ENCODE measurements at regions not wholly inside any gene's neighbourhood (a gene's known extent, or its start where the extent isn't known, plus 50 kb on each side); places are given as distances from the start of the nearest gene placed in this dataset.

- H3K4me2 ChIP-seq = no peak overlapping the region
- H4K20me1 ChIP-seq (ENCODE audit: insufficient read depth) = no peaks in the 10 kb centered on the region
- TF ChIP-seq, protein P1, sequence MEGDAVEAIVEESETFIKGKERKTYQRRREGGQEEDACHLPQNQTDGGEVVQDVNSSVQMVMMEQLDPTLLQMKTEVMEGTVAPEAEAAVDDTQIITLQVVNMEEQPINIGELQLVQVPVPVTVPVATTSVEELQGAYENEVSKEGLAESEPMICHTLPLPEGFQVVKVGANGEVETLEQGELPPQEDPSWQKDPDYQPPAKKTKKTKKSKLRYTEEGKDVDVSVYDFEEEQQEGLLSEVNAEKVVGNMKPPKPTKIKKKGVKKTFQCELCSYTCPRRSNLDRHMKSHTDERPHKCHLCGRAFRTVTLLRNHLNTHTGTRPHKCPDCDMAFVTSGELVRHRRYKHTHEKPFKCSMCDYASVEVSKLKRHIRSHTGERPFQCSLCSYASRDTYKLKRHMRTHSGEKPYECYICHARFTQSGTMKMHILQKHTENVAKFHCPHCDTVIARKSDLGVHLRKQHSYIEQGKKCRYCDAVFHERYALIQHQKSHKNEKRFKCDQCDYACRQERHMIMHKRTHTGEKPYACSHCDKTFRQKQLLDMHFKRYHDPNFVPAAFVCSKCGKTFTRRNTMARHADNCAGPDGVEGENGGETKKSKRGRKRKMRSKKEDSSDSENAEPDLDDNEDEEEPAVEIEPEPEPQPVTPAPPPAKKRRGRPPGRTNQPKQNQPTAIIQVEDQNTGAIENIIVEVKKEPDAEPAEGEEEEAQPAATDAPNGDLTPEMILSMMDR (conservative IDR thresholded peaks at IDR 0.05; ENCODE audit: low read depth, low read length) = no peak
- H3K27ac ChIP-seq = no peak overlapping the region
- no peak overlapping the region for H3K9ac ChIP-seq
- no peaks in the 10 kb centered on the region for H3K79me2 ChIP-seq (ENCODE audit: insufficient read depth, low read depth)
- no peaks in the 10 kb centered on the region for H3K27me3 ChIP-seq (ENCODE audit: insufficient read depth, low read depth)
- no peaks in the 10 kb centered on the region for H3K36me3 ChIP-seq (ENCODE audit: insufficient read depth)
- no peak overlapping the region for H3K4me3 ChIP-seq (IDR thresholded peaks at IDR 0.05; ENCODE audit: insufficient read depth, low read depth, low read length)
- no peak overlapping the region for H2AFZ ChIP-seq (ENCODE audit: low read depth)
- no peaks in the 10 kb centered on the region for H3K4me1 ChIP-seq (ENCODE audit: low read depth, poor library complexity, severe bottlenecking)
These were observed 2039.9 kb upstream of the TENM3 start for GRCh38 chr4:180203349-180203748.

GRCh38 chr4:180205276-180205675 lies 2037.9 kb upstream of the TENM3 start:
- Histone ChIP-seq H3K27ac (no peak overlapping the region), H3K4me2 (no peak overlapping the region), H2AFZ (ENCODE audit: low read depth) (no peak overlapping the region), H3K79me2 (ENCODE audit: insufficient read depth, low read depth) (no peaks in the 10 kb centered on the region), H3K9ac (no peak overlapping the region), H4K20me1 (ENCODE audit: insufficient read depth) (no peaks in the 10 kb centered on the region), H3K4me3 (IDR thresholded peaks at IDR 0.05; ENCODE audit: insufficient read depth, low read depth, low read length) (no peak overlapping the region), H3K4me1 (ENCODE audit: low read depth, poor library complexity, severe bottlenecking) (no peaks in the 10 kb centered on the region), H3K36me3 (ENCODE audit: insufficient read depth) (no peaks in the 10 kb centered on the region), H3K27me3 (ENCODE audit: insufficient read depth, low read depth) (no peaks in the 10 kb centered on the region)
- TF ChIP-seq, protein P1 (conservative IDR thresholded peaks at IDR 0.05; ENCODE audit: low read depth, low read length) = no peak

- no peak overlapping the region for H2AFZ ChIP-seq (ENCODE audit: low read depth)
- no peak overlapping the region for H3K27ac ChIP-seq
- H4K20me1 ChIP-seq (ENCODE audit: insufficient read depth) = no peaks in the 10 kb centered on the region
- TF ChIP-seq, protein P1 (conservative IDR thresholded peaks at IDR 0.05; ENCODE audit: low read depth, low read length) = no peak
- H3K4me1 ChIP-seq (ENCODE audit: low read depth, poor library complexity, severe bottlenecking) = no peaks in the 10 kb centered on the region
- H3K4me3 ChIP-seq (IDR thresholded peaks at IDR 0.05; ENCODE audit: insufficient read depth, low read depth, low read length) = no peak overlapping the region
- H3K27me3 ChIP-seq (ENCODE audit: insufficient read depth, low read depth) = no peaks in the 10 kb centered on the region
- no peaks in the 10 kb centered on the region for H3K36me3 ChIP-seq (ENCODE audit: insufficient read depth)
- no peaks in the 10 kb centered on the region for H3K79me2 ChIP-seq (ENCODE audit: insufficient read depth, low read depth)
- H3K4me2 ChIP-seq = no peak overlapping the region
- H3K9ac ChIP-seq = no peak overlapping the region
These were observed 2035.3 kb upstream of the TENM3 start for GRCh38 chr4:180207921-180208320.

DNA sequence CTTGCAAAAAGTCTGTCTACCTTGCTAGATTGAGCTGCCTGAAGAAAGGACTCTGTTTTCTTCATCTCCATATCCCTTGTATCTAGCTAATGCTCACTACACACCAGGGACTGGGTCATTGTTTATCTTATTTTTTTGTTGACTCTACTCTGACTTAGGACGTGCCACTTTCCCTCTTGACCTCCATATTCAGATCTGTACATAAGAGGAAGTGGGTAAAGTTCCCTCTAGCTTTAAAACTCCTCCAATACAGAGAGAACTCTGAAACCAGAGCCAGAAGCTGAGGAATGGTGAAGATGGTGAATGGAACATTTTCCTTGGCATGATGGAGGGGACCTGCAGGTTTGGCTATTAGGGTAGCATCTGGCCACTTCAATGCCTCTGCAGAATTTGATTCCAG lies 2026.1 kb upstream of the TENM3 start:
- no peaks in the 10 kb centered on the region for H3K4me1 ChIP-seq (ENCODE audit: low read depth, poor library complexity, severe bottlenecking)
- H3K79me2 ChIP-seq (ENCODE audit: insufficient read depth, low read depth) = no peaks in the 10 kb centered on the region
- H3K27me3 ChIP-seq (ENCODE audit: insufficient read depth, low read depth) = no peaks in the 10 kb centered on the region
- H3K4me3 ChIP-seq (IDR thresholded peaks at IDR 0.05; ENCODE audit: insufficient read depth, low read depth, low read length) = no peak overlapping the region
- no peak overlapping the region for H2AFZ ChIP-seq (ENCODE audit: low read depth)
- H3K9ac ChIP-seq = no peak overlapping the region
- H3K36me3 ChIP-seq (ENCODE audit: insufficient read depth) = no peaks in the 10 kb centered on the region
- H4K20me1 ChIP-seq (ENCODE audit: insufficient read depth) = no peaks in the 10 kb centered on the region
- TF ChIP-seq, protein P1 (conservative IDR thresholded peaks at IDR 0.05; ENCODE audit: low read depth, low read length) = no peak
- no peak overlapping the region for H3K27ac ChIP-seq
- no peak overlapping the region for H3K4me2 ChIP-seq

All from KMS-11 (cell line).